Caki2 (cell line): ENCODE measurements at regions not wholly inside any gene's neighbourhood (a gene's known extent, or its start where the extent isn't known, plus 50 kb on each side); places are given as distances from the start of the nearest gene placed in this dataset.

ENCODE experiments used
- DNase-seq: peaks from one replicate; pipeline ENCODE4 v3.0.0-alpha.2; 2015; ENCODE audit warnings: low read depth
- in situ Hi-C: cut with HindIII; loops from 2 replicates; pipeline ENCODE4 v1.10.0; 2016; ENCODE audit warnings: low sequenced_read_pairs, low pct_unique_long_range_greater_than_20kb, mixed read lengths

GRCh38 chr13:106689906-106690305, 122.0 kb upstream of the ARGLU1 start:
- no peak for DNase-seq
- in situ Hi-C loops = no loop called here

- in situ Hi-C loops = no loop called here
- DNase-seq = no peak
These were observed 121.0 kb upstream of the ARGLU1 start for GRCh38 chr13:106688940-106689339.

GRCh38 chr13:106686163-106686562, 118.2 kb upstream of the ARGLU1 start:
- in situ Hi-C loops = no loop called here
- no peak for DNase-seq

DNA sequence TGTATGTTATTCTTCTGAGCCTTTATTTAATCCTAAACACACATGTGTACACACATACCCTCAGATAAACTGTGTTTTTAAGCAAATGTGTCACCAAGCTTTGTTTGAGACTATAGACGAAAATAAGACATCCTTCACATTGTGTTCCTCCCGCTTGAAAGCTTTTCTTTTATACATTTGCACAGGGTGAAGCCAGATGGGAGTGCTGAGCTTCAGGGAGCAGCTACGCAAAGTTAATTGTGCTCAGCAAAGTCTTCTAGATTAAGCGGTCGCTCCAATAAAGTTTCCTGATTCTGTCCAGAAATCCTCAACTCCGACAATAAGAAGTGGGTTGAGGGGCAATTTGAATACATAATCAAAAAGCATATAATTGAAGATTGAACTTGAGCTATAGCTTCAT, 117.2 kb upstream of the ARGLU1 start:
- DNase-seq = no peak
- in situ Hi-C loops = no loop called here

- DNase-seq = no peak
- in situ Hi-C loops = no loop called here
These were observed 116.0 kb upstream of the ARGLU1 start for GRCh38 chr13:106683918-106684317.

DNA sequence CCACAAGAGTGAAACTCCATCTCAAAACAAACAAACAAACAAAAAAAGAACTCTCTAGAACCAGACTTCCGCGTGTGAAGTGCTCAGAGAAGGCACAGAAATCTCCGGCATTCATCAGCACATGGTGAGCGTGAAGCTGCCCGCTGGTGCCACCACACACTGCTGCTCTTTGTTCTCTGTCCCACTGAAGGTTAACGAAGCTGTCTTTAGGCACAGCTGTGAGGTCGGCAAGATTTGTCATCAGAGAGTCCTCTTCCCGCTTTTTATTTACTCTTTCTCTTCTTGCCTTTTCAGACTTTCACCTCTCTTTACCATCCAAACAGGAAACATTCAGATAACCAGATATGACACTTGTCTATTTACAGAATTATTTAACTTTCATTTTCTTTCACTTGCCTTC, 115.2 kb upstream of the ARGLU1 start:
- DNase-seq = no peak
- in situ Hi-C loops = no loop called here

DNA sequence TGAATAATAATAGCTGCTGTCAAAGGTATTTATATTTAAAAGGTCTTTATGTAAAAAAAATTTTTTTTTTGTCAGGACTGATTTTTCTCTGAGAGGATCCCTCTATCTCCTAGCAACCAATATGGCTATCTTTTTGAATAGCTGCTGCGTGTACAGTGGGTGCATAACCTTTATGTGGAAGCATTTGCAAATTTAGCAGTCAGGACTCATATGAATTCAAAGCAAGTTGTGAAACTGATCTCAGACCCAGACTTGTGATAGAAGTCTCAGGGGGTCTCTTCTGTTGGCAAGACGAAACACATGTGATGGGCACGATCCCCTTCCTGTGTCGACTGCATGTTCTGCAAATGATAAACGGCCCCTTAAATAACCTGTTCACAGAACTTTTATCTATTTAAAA, 114.1 kb upstream of the ARGLU1 start:
- in situ Hi-C loops = no loop called here

DNA sequence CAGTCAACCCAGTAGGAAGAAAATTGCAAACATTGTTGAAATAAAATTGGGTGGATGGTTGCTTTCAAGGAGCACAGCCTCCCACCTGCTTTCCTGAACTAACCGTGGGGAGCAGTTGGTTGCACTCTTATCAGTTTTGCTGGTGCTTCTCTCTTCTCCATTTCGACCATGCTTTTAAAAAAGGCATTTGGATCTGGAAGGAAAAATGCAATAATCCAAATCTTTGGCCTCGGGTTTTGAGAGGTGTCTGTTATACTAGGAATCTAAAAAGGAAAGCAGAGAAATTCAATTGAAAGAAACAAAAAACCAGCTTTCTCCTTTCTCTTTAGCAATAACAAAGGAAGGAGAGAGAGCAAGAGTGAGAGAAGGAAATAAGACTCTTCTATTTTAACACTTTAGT, 113.6 kb upstream of the ARGLU1 start:
- DNase-seq = no peak
- in situ Hi-C loops = no loop called here

More for the DNA sequence above, 114.1 kb upstream of the ARGLU1 start:
- no peak for DNase-seq

- in situ Hi-C loops = no loop called here
- DNase-seq = no peak
These were observed 113.0 kb upstream of the ARGLU1 start for GRCh38 chr13:106680796-106681472.

- in situ Hi-C loops = no loop called here
- DNase-seq = no peak
These were observed 110.9 kb upstream of the ARGLU1 start for GRCh38 chr13:106678646-106679418.

GRCh38 chr13:106675311-106675710, 107.4 kb upstream of the ARGLU1 start:
- DNase-seq = no peak
- in situ Hi-C loops = no loop called here

DNA sequence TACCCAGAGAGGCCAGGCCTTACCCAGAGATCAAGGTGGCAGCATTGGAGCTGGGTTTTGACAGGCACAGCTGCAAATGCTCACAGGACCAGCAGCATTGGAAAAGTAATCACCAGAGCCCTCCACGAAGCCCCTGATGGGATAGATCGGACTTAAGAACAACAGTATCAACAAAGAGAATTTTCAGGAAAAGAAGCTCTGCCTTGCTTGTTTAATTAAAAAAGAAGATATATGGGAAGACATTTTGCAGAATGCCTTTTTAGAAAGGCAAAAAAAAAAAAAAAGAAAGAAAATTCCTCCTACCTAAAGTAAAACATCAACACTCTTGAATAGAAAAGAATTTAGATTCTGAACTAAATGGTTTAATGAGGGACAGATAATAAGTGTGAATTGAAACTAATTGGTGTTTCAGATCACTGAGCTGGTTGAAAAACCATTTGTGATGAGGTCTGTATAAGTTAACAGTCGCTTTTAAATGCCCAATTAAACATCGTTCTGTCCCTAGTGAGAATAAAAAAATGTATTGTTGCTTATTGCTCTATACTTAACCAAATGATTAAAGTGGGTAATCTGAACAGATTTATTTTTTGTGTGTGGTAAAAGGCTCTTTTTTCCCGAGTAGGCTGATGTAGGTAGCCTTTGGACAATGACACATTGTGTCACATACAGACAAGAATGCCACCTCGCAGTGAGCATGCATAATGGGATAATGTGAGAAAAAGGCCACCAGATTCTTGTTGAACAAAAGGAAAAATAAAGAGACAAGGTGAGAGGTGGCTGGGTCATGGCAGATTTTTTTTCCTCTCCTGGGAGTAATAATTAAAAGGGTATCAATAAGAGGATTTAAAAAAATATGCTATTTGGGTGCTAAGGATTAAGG, 93.0 kb upstream of the ARGLU1 start:
- DNase-seq = no peak
- in situ Hi-C loops = no loop called here

- DNase-seq = no peak
- in situ Hi-C loops = no loop called here
These were observed 89.2 kb upstream of the ARGLU1 start for GRCh38 chr13:106657104-106657503.

GRCh38 chr13:106656186-106656585, 88.2 kb upstream of the ARGLU1 start:
- in situ Hi-C loops = no loop called here

DNA sequence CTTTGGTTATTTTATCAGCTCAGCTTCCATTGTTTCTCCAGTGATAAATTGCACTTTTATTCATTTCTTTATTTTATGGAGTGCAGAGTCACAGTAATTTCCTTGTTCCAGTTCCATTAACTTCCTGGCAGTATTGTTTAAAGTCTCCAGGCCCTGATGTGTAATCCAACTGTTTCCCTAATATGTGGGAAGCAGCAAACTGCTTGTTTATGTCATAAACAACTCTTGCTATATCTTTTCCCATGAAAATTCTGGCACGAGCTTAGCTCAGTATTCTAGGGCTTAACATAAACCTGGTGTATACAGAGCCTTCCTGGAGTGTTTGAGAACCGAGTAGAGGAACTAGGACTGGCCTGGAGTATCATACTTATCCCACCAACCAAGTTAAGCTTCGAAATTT, 83.5 kb upstream of the ARGLU1 start:
- in situ Hi-C loops = no loop called here
- DNase-seq = no peak

More at GRCh38 chr13:106656186-106656585, 88.2 kb upstream of the ARGLU1 start:
- DNase-seq = no peak

- in situ Hi-C loops = no loop called here
- DNase-seq = no peak
These were observed 82.8 kb upstream of the ARGLU1 start for GRCh38 chr13:106650690-106651205.

DNA sequence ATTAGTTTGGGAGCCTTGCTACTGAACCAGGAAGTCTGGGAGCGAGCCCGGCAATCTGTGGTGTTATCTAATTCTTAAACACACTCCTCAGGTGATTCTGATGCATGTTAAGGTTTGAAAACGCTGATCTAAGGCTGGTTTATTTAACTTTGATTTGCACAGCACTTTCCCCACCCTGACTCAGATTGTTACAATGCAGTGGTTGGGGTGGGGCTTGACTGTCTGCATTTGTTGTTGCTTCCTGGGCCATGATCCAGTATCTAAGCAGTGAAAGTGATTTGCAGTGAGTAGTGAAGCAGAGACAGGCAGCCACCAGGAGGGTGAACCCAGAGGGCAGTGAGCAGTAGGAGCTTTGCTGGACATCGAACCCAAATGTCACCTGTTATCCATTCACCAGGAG, 81.6 kb upstream of the ARGLU1 start:
- DNase-seq = peak; percentile 85
- in situ Hi-C loops = no loop called here

DNA sequence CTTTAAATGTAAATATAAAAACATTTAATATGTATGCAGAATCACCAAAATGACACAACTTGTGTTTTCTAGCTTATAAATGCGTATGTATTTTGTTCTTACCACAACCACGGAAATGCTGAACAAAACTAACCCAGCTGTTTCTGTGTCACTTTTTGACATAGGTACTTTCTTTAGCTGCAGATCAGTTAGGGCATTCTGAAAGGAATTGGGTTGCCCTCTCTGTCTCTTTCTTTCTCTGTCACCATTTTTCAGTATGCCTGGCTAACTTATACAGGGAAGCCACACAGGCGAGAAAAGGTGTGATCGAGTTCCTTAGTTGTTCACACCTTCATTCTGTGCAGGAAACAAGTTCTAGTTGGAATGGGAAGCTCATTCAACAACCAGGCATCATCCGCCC, 72.6 kb upstream of the ARGLU1 start:
- in situ Hi-C loops = no loop called here
- DNase-seq = no peak

DNA sequence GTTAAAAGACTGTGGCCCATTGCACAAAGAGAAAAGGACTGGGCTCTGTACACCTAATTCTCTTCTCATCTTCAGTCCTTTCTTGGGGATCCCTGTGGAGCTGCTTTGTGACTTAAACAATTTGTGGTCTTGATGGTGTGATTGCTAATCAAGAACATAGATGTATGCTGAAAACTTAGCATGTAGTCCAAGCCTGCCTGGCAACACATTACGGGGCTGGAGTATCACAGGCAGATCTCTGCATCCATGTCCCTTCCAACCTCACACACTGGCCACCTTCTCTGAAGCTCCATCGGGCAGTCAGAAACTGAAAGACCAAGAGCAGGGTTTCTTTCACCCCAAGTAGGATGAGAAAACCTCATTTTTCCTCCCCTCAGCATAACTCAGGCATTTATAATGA, 69.6 kb upstream of the ARGLU1 start:
- no peak for DNase-seq
- in situ Hi-C loops = no loop called here
